Upper lobe of left lung (tissue), 4 donors: ENCODE measurements at regions not wholly inside any gene's neighbourhood (a gene's known extent, or its start where the extent isn't known, plus 50 kb on each side); places are given as distances from the start of the nearest gene placed in this dataset.
A peak's percentile ranks its signal among the peaks of the same experiment; 100 is the strongest.

Experiments
- CTCF ChIP-seq, 6 experiments: fragments of 450-650 bp in 4 of 6; fragments of 200-600 bp in 2 of 6; sonication (generic) in 2 of 6; IDR thresholded peaks; one replicate each; pipeline ENCODE4 v1.5.1; 2016 to 2019; ENCODE audit warnings: antibody characterized with exemption in 6 of 6
- EP300 ChIP-seq, 4 donors: sonication (generic); formaldehyde crosslinking; IDR thresholded peaks; one replicate each; pipeline ENCODE4 v1.5.1; 2017; ENCODE audit warnings: antibody characterized with exemption in 4 of 4, control low read depth in 2 of 4
- POLR2A ChIP-seq, 4 donors: fragments of 450-650 bp; IDR thresholded peaks; one replicate each; pipeline ENCODE4 v1.5.1; 2016 to 2017; ENCODE audit warnings: antibody characterized with exemption in 4 of 4, mild to moderate bottlenecking in 2 of 4
- POLR2AphosphoS5 ChIP-seq, 2 donors: sonication (generic); formaldehyde crosslinking; IDR thresholded peaks; one replicate each; pipeline ENCODE4 v1.5.1; 2017; ENCODE audit warnings: antibody characterized with exemption in 2 of 2

- TF ChIP-seq CTCF (IDR thresholded peaks at IDR 0.05) (no peak), POLR2AphosphoS5 (IDR thresholded peaks at IDR 0.05) (peak; percentile 63 to 70), POLR2A (IDR thresholded peaks at IDR 0.05) (no peak), EP300 (IDR thresholded peaks at IDR 0.05) (peak in 2 of 4 donors; percentile 64 to 72)
These were observed 239.6 kb upstream of the FGGY start for GRCh38 chr1:59057211-59057694.
